Body of pancreas (tissue), 4 donors: ENCODE measurements at regions not wholly inside any gene's neighbourhood (a gene's known extent, or its start where the extent isn't known, plus 50 kb on each side); places are given as distances from the start of the nearest gene placed in this dataset.

ENCODE experiments used
- ATAC-seq: fragments of 150-250 bp; one replicate; pipeline ENCODE4 v1.9.1; 2016
- DNase-seq, 4 donors: peaks; one replicate each; pipeline ENCODE4 v3.0.0-alpha.2; 2019
- H3K27ac ChIP-seq, 4 donors: fragments of 200-600 bp; sonication (generic); 1 replicate in 3 of 4; 2 replicates in 1 of 4; pipeline versions ENCODE4 v1.5.1 to v1.6.1; 2016 to 2019; ENCODE audit warnings: mild to moderate bottlenecking in 1 of 4, mixed read lengths in 1 of 4, moderate library complexity in 1 of 4
- H3K27me3 ChIP-seq, 2 donors: fragments of 200-600 bp; sonication (generic); one replicate each; pipeline ENCODE4 v1.6.0; 2016; ENCODE audit warnings: mild to moderate bottlenecking in 1 of 2
- H3K36me3 ChIP-seq, 2 donors: fragments of 200-600 bp; sonication (generic); replicated peaks in 1 of 2; 2 replicates each; pipeline ENCODE4 v1.5.1; 2016; ENCODE audit warnings: low read depth in 2 of 2; ENCODE audit not compliant: insufficient read depth in 1 of 2
- H3K4me1 ChIP-seq: fragments of 200-600 bp; sonication (generic); one replicate; pipeline ENCODE4 v1.6.0; 2016
- H3K4me3 ChIP-seq, 2 donors: fragments of 200-600 bp; sonication (generic); 1 replicate in 1 of 2; 2 replicates in 1 of 2; pipeline ENCODE4 v1.5.1; 2016 to 2019
- H3K9me3 ChIP-seq, 3 donors: fragments of 200-600 bp; sonication (generic); 1 replicate in 2 of 3; 2 replicates in 1 of 3; pipeline ENCODE4 v1.5.1; 2016
- CTCF ChIP-seq, 7 experiments: fragments of 450-650 bp in 4 of 7; fragments of 200-600 bp in 3 of 7; sonication (generic) in 3 of 7; IDR thresholded peaks; one replicate each; pipeline ENCODE4 v1.5.1; 2016 to 2019; ENCODE audit warnings: antibody characterized with exemption in 7 of 7
- POLR2A ChIP-seq, 3 donors: fragments of 450-650 bp; IDR thresholded peaks; one replicate each; pipeline ENCODE4 v1.6.1; 2016; ENCODE audit warnings: antibody characterized with exemption in 3 of 3, mild to moderate bottlenecking in 2 of 3
- WGBS, 2 donors: methylation state at CpG; one replicate each; pipeline ENCODE4 v1.1.5; 2017; 5-methylcytosine and 5-hydroxymethylcytosine counted together
- intact Hi-C: fragments of 100-400 bp; cut with DNase I; formaldehyde crosslinking; loops from one replicate; pipeline ENCODE4 v1.15.1; 2023

DNA sequence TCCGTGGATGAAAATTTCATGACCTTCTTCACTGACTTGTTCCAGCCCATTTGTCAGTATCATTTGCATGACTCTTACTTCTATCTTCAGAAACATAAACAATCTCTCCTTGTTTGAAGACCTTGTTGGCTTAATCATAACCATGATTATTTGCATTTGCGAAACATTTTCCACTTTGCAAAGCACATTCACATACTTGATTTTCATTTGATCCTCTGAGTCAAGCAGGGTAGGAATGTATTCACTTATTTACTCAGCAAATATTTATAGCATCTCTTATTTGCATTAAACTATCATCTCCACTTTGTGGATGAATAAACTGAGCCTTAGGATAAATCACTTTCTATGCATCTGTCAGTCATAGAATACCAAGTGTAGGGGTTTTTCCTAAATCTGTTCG, 343.0 kb upstream of the SGCD start:
- Histone ChIP-seq H3K27me3 (no peaks in the 10 kb centered on the region), H3K4me1 (no peaks in the 10 kb centered on the region), H3K4me3 (no peak overlapping the region), H3K9me3 (no peaks in the 10 kb centered on the region), H3K27ac (no peak overlapping the region), H3K36me3 (no peaks in the 10 kb centered on the region)
- no peak for TF ChIP-seq CTCF (IDR thresholded peaks at IDR 0.05)
- no peak for TF ChIP-seq POLR2A (IDR thresholded peaks at IDR 0.05)
- no peak for ATAC-seq
- intact Hi-C loops: no loop called here
- 58 to 63% methylated on average over 3 of the region's 3 CpGs for WGBS, 2 donors
- DNase-seq: no peak

DNA sequence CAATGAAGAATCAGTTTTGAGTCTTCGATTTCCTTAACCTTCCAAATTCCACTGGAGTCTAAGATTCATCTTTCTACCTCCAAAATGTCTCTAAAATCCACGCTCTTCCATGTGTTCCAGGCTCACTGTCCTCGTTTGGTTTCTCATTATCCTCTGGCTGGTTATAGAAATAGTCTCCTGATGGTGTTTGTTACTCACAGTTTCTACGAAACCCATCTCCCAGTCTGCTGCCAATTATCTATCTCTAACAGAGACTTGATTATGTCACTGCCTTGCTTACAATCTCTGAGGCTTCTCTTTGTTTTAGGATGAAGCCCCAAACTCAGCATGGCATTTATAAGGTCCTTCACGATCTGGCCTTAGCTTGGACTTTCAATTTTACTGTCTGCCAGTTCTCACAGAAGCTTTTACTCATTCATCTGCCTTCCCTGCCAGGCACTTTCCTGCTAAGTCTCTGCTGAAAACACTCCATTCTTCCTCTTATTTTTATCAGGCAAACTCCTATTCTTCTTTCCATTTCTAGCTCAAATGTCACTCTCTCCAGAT, 339.6 kb upstream of the SGCD start:
- intact Hi-C loops: no loop called here

GRCh38 chr5:155989879-155990278, 337.1 kb upstream of the SGCD start:
- Histone ChIP-seq H3K9me3 (no peaks in the 10 kb centered on the region), H3K4me1 (no peaks in the 10 kb centered on the region), H3K27me3 (no peaks in the 10 kb centered on the region), H3K4me3 (no peak overlapping the region), H3K27ac (no peak overlapping the region), H3K36me3 (no peaks in the 10 kb centered on the region)
- ATAC-seq: no peak
- intact Hi-C loops: no loop called here
- TF ChIP-seq CTCF (IDR thresholded peaks at IDR 0.05): no peak
- 49 to 54% methylated on average over 1 of the region's 1 CpG for WGBS, 2 donors
- DNase-seq: no peak

More for the DNA sequence above, 339.6 kb upstream of the SGCD start:
- ATAC-seq: no peak
- H3K27me3 ChIP-seq: no peaks in the 10 kb centered on the region
- no peaks in the 10 kb centered on the region for H3K9me3 ChIP-seq
- no peak for DNase-seq
- 60 to 63% methylated on average over 5 of the region's 5 CpGs for whole genome bisulfite sequencing, 2 donors
- H3K4me3 ChIP-seq: no peak overlapping the region
- no peaks in the 10 kb centered on the region for H3K4me1 ChIP-seq
- no peaks in the 10 kb centered on the region for H3K36me3 ChIP-seq
- no peak for TF ChIP-seq CTCF (IDR thresholded peaks at IDR 0.05)
- no peak for TF ChIP-seq POLR2A (IDR thresholded peaks at IDR 0.05)
- no peak overlapping the region for H3K27ac ChIP-seq

GRCh38 chr5:155996123-155996522, 330.8 kb upstream of the SGCD start:
- no peak for ATAC-seq
- 84% methylated on average over 5 of the region's 5 CpGs for WGBS, 2 donors

More at GRCh38 chr5:155996123-155996522, 330.8 kb upstream of the SGCD start:
- no peaks in the 10 kb centered on the region for H3K36me3 ChIP-seq
- TF ChIP-seq CTCF (IDR thresholded peaks at IDR 0.05) (no peak), POLR2A (IDR thresholded peaks at IDR 0.05) (no peak)
- no peaks in the 10 kb centered on the region for H3K4me1 ChIP-seq
- H3K9me3 ChIP-seq: no peaks in the 10 kb centered on the region
- H3K27ac ChIP-seq: no peak overlapping the region
- no peak for DNase-seq
- H3K27me3 ChIP-seq: no peaks in the 10 kb centered on the region
- intact Hi-C loops: no loop called here
- no peak overlapping the region for H3K4me3 ChIP-seq
